DOHH2 (cell line): ENCODE measurements at regions not wholly inside any gene's neighbourhood (a gene's known extent, or its start where the extent isn't known, plus 50 kb on each side); places are given as distances from the start of the nearest gene placed in this dataset.

Experiments used
- EZH2phosphoT487 ChIP-seq: fragments of 200-600 bp; sonication (generic); IDR thresholded peaks from 2 replicates; pipeline ENCODE4 v1.6.1; 2017; ENCODE audit warnings: borderline replicate concordance, mild to moderate bottlenecking, antibody characterized with exemption, low read length, moderate library complexity, mixed read lengths
- TF ChIP-seq, protein P1 (sequence below): fragments of 200-600 bp; sonication (generic); IDR thresholded peaks from one replicate; pipeline ENCODE4 v1.5.1; 2014; ENCODE audit warnings: antibody characterized with exemption, mild to moderate bottlenecking, low read depth, low read length; ENCODE audit not compliant: poor library complexity, severe bottlenecking

DNA sequence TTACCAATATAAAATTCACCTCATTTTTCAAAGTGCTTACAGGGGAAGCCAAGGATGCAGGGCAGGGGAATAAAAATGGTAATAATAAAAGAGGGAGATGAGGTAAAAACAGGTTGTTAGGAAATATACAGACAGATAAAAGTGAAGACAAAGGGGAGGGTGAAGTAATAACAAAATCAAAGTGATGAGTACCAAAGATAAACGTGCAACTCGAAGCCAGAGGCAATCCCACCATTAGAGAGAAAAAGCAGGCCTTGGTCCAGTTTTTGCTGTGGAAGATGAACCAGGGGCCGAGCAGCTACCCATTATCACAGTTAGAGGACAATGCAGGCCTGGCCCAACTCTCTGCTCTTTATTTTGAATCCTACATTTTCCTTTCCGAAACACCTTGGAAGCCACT is 99.6 kb upstream of the UPP2 start:
- TF ChIP-seq, protein P1, sequence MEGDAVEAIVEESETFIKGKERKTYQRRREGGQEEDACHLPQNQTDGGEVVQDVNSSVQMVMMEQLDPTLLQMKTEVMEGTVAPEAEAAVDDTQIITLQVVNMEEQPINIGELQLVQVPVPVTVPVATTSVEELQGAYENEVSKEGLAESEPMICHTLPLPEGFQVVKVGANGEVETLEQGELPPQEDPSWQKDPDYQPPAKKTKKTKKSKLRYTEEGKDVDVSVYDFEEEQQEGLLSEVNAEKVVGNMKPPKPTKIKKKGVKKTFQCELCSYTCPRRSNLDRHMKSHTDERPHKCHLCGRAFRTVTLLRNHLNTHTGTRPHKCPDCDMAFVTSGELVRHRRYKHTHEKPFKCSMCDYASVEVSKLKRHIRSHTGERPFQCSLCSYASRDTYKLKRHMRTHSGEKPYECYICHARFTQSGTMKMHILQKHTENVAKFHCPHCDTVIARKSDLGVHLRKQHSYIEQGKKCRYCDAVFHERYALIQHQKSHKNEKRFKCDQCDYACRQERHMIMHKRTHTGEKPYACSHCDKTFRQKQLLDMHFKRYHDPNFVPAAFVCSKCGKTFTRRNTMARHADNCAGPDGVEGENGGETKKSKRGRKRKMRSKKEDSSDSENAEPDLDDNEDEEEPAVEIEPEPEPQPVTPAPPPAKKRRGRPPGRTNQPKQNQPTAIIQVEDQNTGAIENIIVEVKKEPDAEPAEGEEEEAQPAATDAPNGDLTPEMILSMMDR, result no peak
- no peak for TF ChIP-seq EZH2phosphoT487
